T-helper 2 cell treated with Interferon-gamma antibody and Interleukin-4, amounts not matched to agents 5 μg/mL and 100 μg/mL, for 36 hours (primary cell): ENCODE measurements at regions not wholly inside any gene's neighbourhood (a gene's known extent, or its start where the extent isn't known, plus 50 kb on each side); places are given as distances from the start of the nearest gene placed in this dataset.

Experiments used
- DNase-seq: peaks from one replicate; pipeline ENCODE4 v3.0.0; 2021; ENCODE audit warnings: low spot score
- H3K27ac Mint-ChIP-seq: one replicate; pipeline ENCODE4 v1.8.0; 2021; ENCODE audit warnings: mild to moderate bottlenecking, mixed read lengths
- H3K27me3 Mint-ChIP-seq: one replicate; pipeline ENCODE4 v1.8.0; 2021; ENCODE audit warnings: low read depth, mixed read lengths
- H3K36me3 Mint-ChIP-seq: one replicate; pipeline ENCODE4 v1.8.0; 2021; ENCODE audit warnings: low read depth, mixed read lengths
- H3K4me1 Mint-ChIP-seq: one replicate; pipeline ENCODE4 v1.8.0; 2021; ENCODE audit warnings: low read depth, mixed read lengths
- H3K4me3 Mint-ChIP-seq: one replicate; pipeline ENCODE4 v1.8.0; 2022; ENCODE audit warnings: mild to moderate bottlenecking, moderate library complexity, mixed read lengths
- H3K9me3 Mint-ChIP-seq: one replicate; pipeline ENCODE4 v1.8.0; 2021; ENCODE audit warnings: mixed read lengths

- Mint-ChIP-seq H3K27ac (no peak overlapping the region), H3K4me3 (no peak overlapping the region), H3K9me3 (peaks cover 3% of the 10 kb centered on the region), H3K36me3 (no peaks in the 10 kb centered on the region), H3K4me1 (no peaks in the 10 kb centered on the region), H3K27me3 (no peaks in the 10 kb centered on the region)
- no peak for DNase-seq
Measured at GRCh38 chr4:11741190-11741652, 312.5 kb upstream of the HS3ST1 start.

- Mint-ChIP-seq H3K4me3 (no peak overlapping the region), H3K9me3 (peaks cover 3% of the 10 kb centered on the region), H3K4me1 (no peaks in the 10 kb centered on the region), H3K27me3 (no peaks in the 10 kb centered on the region), H3K27ac (no peak overlapping the region), H3K36me3 (no peaks in the 10 kb centered on the region)
- DNase-seq: no peak
Measured at GRCh38 chr4:11739992-11740391, 311.3 kb upstream of the HS3ST1 start.

- Mint-ChIP-seq H3K4me1 (no peaks in the 10 kb centered on the region), H3K4me3 (no peak overlapping the region), H3K27ac (no peak overlapping the region), H3K9me3 (peaks cover 3% of the 10 kb centered on the region), H3K36me3 (no peaks in the 10 kb centered on the region), H3K27me3 (no peaks in the 10 kb centered on the region)
- no peak for DNase-seq
Measured at GRCh38 chr4:11736978-11737377, 308.3 kb upstream of the HS3ST1 start.

- Mint-ChIP-seq H3K9me3 (peaks cover 3% of the 10 kb centered on the region), H3K4me1 (no peaks in the 10 kb centered on the region), H3K36me3 (no peaks in the 10 kb centered on the region), H3K27ac (no peak overlapping the region), H3K27me3 (no peaks in the 10 kb centered on the region), H3K4me3 (no peak overlapping the region)
- no peak for DNase-seq
Measured at GRCh38 chr4:11735651-11736050, 307.0 kb upstream of the HS3ST1 start.

GRCh38 chr4:11732155-11732554 is 303.5 kb upstream of the HS3ST1 start:
- H3K4me3 Mint-ChIP-seq: no peak overlapping the region
- DNase-seq: no peak
- no peaks in the 10 kb centered on the region for H3K27me3 Mint-ChIP-seq
- H3K4me1 Mint-ChIP-seq: no peaks in the 10 kb centered on the region
- H3K9me3 Mint-ChIP-seq: peaks cover under 1% of the 10 kb centered on the region
- no peak overlapping the region for H3K27ac Mint-ChIP-seq
- H3K36me3 Mint-ChIP-seq: no peaks in the 10 kb centered on the region

GRCh38 chr4:11730545-11730944 is 301.9 kb upstream of the HS3ST1 start:
- Mint-ChIP-seq H3K4me3 (no peak overlapping the region), H3K27ac (no peak overlapping the region), H3K36me3 (no peaks in the 10 kb centered on the region), H3K4me1 (no peaks in the 10 kb centered on the region), H3K27me3 (peaks cover 2% of the 10 kb centered on the region), H3K9me3 (no peaks in the 10 kb centered on the region)
- no peak for DNase-seq

GRCh38 chr4:11729548-11729947 is 300.9 kb upstream of the HS3ST1 start:
- Mint-ChIP-seq H3K4me1 (no peaks in the 10 kb centered on the region), H3K27ac (no peak overlapping the region), H3K27me3 (peaks cover 2% of the 10 kb centered on the region), H3K4me3 (no peak overlapping the region), H3K36me3 (no peaks in the 10 kb centered on the region), H3K9me3 (no peaks in the 10 kb centered on the region)
- DNase-seq: no peak

GRCh38 chr4:11727903-11728564 is 299.3 kb upstream of the HS3ST1 start:
- DNase-seq: no peak
- H3K4me3 Mint-ChIP-seq: no peak overlapping the region
- peaks cover 2% of the 10 kb centered on the region for H3K27me3 Mint-ChIP-seq
- no peaks in the 10 kb centered on the region for H3K36me3 Mint-ChIP-seq
- no peak overlapping the region for H3K27ac Mint-ChIP-seq
- no peaks in the 10 kb centered on the region for H3K4me1 Mint-ChIP-seq
- no peaks in the 10 kb centered on the region for H3K9me3 Mint-ChIP-seq

GRCh38 chr4:11724731-11725130 is 296.0 kb upstream of the HS3ST1 start:
- no peaks in the 10 kb centered on the region for H3K36me3 Mint-ChIP-seq
- peaks cover 2% of the 10 kb centered on the region for H3K27me3 Mint-ChIP-seq
- no peak for DNase-seq
- H3K4me3 Mint-ChIP-seq: no peak overlapping the region
- no peak overlapping the region for H3K27ac Mint-ChIP-seq
- H3K4me1 Mint-ChIP-seq: no peaks in the 10 kb centered on the region
- no peaks in the 10 kb centered on the region for H3K9me3 Mint-ChIP-seq

- H3K36me3 Mint-ChIP-seq: no peaks in the 10 kb centered on the region
- H3K27me3 Mint-ChIP-seq: peaks cover 2% of the 10 kb centered on the region
- no peak overlapping the region for H3K4me3 Mint-ChIP-seq
- no peak overlapping the region for H3K27ac Mint-ChIP-seq
- no peaks in the 10 kb centered on the region for H3K9me3 Mint-ChIP-seq
- H3K4me1 Mint-ChIP-seq: no peaks in the 10 kb centered on the region
- no peak for DNase-seq
Measured at GRCh38 chr4:11722223-11722622, 293.5 kb upstream of the HS3ST1 start.

- H3K4me3 Mint-ChIP-seq: no peak overlapping the region
- no peak for DNase-seq
Measured at GRCh38 chr4:11720292-11720691, 291.6 kb upstream of the HS3ST1 start.

GRCh38 chr4:11719879-11720278 is 291.2 kb upstream of the HS3ST1 start:
- no peak for DNase-seq
- Mint-ChIP-seq H3K4me1 (no peaks in the 10 kb centered on the region), H3K27me3 (no peaks in the 10 kb centered on the region), H3K27ac (no peak overlapping the region), H3K36me3 (no peaks in the 10 kb centered on the region), H3K4me3 (no peak overlapping the region), H3K9me3 (no peaks in the 10 kb centered on the region)

More at GRCh38 chr4:11720292-11720691, 291.6 kb upstream of the HS3ST1 start:
- no peak overlapping the region for H3K27ac Mint-ChIP-seq
- H3K27me3 Mint-ChIP-seq: no peaks in the 10 kb centered on the region
- no peaks in the 10 kb centered on the region for H3K4me1 Mint-ChIP-seq
- no peaks in the 10 kb centered on the region for H3K9me3 Mint-ChIP-seq
- no peaks in the 10 kb centered on the region for H3K36me3 Mint-ChIP-seq

- Mint-ChIP-seq H3K4me1 (no peaks in the 10 kb centered on the region), H3K27me3 (no peaks in the 10 kb centered on the region), H3K9me3 (no peaks in the 10 kb centered on the region), H3K27ac (no peak overlapping the region), H3K36me3 (no peaks in the 10 kb centered on the region), H3K4me3 (no peak overlapping the region)
- no peak for DNase-seq
Measured at GRCh38 chr4:11715753-11716521, 287.2 kb upstream of the HS3ST1 start.

GRCh38 chr4:11710453-11711093 is 281.9 kb upstream of the HS3ST1 start:
- Mint-ChIP-seq H3K4me1 (no peaks in the 10 kb centered on the region), H3K36me3 (no peaks in the 10 kb centered on the region), H3K9me3 (no peaks in the 10 kb centered on the region), H3K27me3 (no peaks in the 10 kb centered on the region), H3K27ac (no peak overlapping the region), H3K4me3 (no peak overlapping the region)
- no peak for DNase-seq
